ENCODE measurements at regions not wholly inside any gene's neighbourhood (a gene's known extent, or its start where the extent isn't known, plus 50 kb on each side); places are given as distances from the start of the nearest gene placed in this dataset.

DNA sequence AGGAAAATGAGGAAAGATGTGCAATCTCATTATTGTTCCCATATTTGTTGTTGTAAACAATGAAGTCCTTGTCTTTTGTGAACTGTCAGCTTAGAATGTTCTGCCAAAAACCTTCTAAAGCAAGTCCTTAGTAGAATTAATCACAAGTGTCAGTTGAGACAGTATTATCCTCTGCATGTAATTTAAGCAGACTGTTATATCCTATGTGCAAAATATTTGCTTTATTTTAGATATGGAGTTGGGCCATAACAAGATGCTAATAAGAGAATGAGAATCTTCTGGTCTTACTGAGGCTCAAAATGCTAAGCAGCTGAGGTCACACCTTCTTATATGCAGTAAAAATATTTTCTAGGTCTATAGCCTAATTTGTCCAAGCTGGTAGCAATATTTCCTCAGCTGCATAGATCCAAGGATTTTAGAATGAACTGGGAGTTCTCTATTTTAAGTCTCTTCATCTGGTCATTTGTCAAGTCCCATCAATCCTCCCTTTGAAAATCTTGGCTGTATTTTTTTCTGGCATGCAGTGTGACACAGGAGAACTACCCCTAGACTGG lies 222.3 kb upstream of the NAV3 start:
- Mint-ChIP-seq H3K9me3 (peaks cover under 1% of the 10 kb centered on the region), H3K36me3 (ENCODE audit: low read depth) (no peaks in the 10 kb centered on the region), H3K27me3 (ENCODE audit: low read depth) (no peaks in the 10 kb centered on the region), H3K27ac (no peak overlapping the region), H3K4me3 (ENCODE audit: low read depth) (no peak overlapping the region), H3K4me1 (ENCODE audit: low read depth) (no peaks in the 10 kb centered on the region)
- intact Hi-C loops (cut with micrococcal nuclease): no loop called here
- DNase-seq (ENCODE audit: low spot score): no peak

DNA sequence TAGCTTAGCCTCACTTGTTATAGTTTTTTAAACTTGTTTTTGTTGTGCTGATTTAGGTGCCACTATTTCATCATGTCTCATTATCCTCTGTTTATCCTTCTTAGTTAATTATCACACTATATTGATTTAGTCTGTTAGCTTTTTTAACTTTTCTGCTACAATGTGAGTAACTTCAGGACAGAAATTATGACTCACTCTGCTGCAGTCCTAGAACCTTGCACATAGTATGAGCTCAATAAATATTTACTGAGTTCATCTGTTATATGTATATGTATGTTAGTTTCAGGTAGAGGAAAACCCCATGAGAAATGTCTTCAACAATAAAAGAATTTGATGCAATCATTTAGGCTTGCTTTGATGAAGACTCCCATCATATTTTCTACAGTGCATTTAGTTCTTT lies 224.3 kb upstream of the NAV3 start:
- Mint-ChIP-seq H3K9me3 (peaks cover 4% of the 10 kb centered on the region), H3K27ac (no peak overlapping the region), H3K4me1 (ENCODE audit: low read depth) (no peaks in the 10 kb centered on the region), H3K36me3 (ENCODE audit: low read depth) (no peaks in the 10 kb centered on the region), H3K27me3 (ENCODE audit: low read depth) (no peaks in the 10 kb centered on the region), H3K4me3 (ENCODE audit: low read depth) (no peak overlapping the region)
- intact Hi-C loops (cut with micrococcal nuclease): no loop called here
- no peak for DNase-seq (ENCODE audit: low spot score)

DNA sequence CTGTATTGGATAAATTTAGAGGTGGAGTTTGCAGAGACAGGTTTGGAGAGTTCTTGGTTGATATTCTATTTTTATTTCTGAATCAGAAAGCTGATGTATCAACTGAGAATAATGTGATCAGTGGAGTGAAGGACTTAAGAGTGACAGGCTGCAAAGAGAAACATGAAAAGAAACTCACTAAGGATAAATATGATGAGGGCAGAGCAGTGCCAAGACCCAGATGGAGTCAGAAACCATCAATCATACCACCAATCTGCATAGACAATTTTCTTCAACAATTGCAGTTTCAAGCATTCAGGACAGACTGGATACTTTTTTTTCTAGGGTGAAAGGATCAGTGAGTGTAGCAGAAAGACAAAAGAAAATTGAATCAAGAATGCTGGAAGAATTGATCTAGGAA lies 226.7 kb upstream of the NAV3 start:
- Mint-ChIP-seq H3K4me1 (ENCODE audit: low read depth) (no peaks in the 10 kb centered on the region), H3K4me3 (ENCODE audit: low read depth) (no peak overlapping the region), H3K36me3 (ENCODE audit: low read depth) (no peaks in the 10 kb centered on the region), H3K9me3 (peaks cover 4% of the 10 kb centered on the region), H3K27me3 (ENCODE audit: low read depth) (no peaks in the 10 kb centered on the region), H3K27ac (no peak overlapping the region)
- intact Hi-C loops (cut with micrococcal nuclease): no loop called here
- DNase-seq (ENCODE audit: low spot score): no peak

- no peak for DNase-seq (ENCODE audit: low spot score)
- no peaks in the 10 kb centered on the region for H3K36me3 Mint-ChIP-seq (ENCODE audit: low read depth)
- H3K4me1 Mint-ChIP-seq (ENCODE audit: low read depth): no peaks in the 10 kb centered on the region
- no peak overlapping the region for H3K4me3 Mint-ChIP-seq (ENCODE audit: low read depth)
- no peaks in the 10 kb centered on the region for H3K27me3 Mint-ChIP-seq (ENCODE audit: low read depth)
- H3K9me3 Mint-ChIP-seq: peaks cover 4% of the 10 kb centered on the region
- intact Hi-C loops (cut with micrococcal nuclease): no loop called here
- H3K27ac Mint-ChIP-seq: no peak overlapping the region
Measured at GRCh38 chr12:77601069-77601468, 229.6 kb upstream of the NAV3 start.

- H3K27ac Mint-ChIP-seq: no peak overlapping the region
- intact Hi-C loops (cut with micrococcal nuclease): no loop called here
- H3K4me3 Mint-ChIP-seq (ENCODE audit: low read depth): no peak overlapping the region
- peaks cover 4% of the 10 kb centered on the region for H3K9me3 Mint-ChIP-seq
- no peaks in the 10 kb centered on the region for H3K4me1 Mint-ChIP-seq (ENCODE audit: low read depth)
- H3K27me3 Mint-ChIP-seq (ENCODE audit: low read depth): no peaks in the 10 kb centered on the region
- no peak for DNase-seq (ENCODE audit: low spot score)
- H3K36me3 Mint-ChIP-seq (ENCODE audit: low read depth): no peaks in the 10 kb centered on the region
Measured at GRCh38 chr12:77600468-77600843, 230.2 kb upstream of the NAV3 start.

GRCh38 chr12:77599782-77600467 lies 230.8 kb upstream of the NAV3 start:
- peaks cover 7% of the 10 kb centered on the region for H3K9me3 Mint-ChIP-seq
- no peaks in the 10 kb centered on the region for H3K36me3 Mint-ChIP-seq (ENCODE audit: low read depth)
- H3K4me3 Mint-ChIP-seq (ENCODE audit: low read depth): no peak overlapping the region
- intact Hi-C loops (cut with micrococcal nuclease): no loop called here
- H3K27ac Mint-ChIP-seq: no peak overlapping the region
- no peaks in the 10 kb centered on the region for H3K27me3 Mint-ChIP-seq (ENCODE audit: low read depth)
- no peak for DNase-seq (ENCODE audit: low spot score)
- no peaks in the 10 kb centered on the region for H3K4me1 Mint-ChIP-seq (ENCODE audit: low read depth)

- H3K27me3 Mint-ChIP-seq (ENCODE audit: low read depth): no peaks in the 10 kb centered on the region
- intact Hi-C loops (cut with micrococcal nuclease): no loop called here
- H3K9me3 Mint-ChIP-seq: peaks cover 9% of the 10 kb centered on the region
- no peaks in the 10 kb centered on the region for H3K4me1 Mint-ChIP-seq (ENCODE audit: low read depth)
- no peak overlapping the region for H3K27ac Mint-ChIP-seq
- no peak overlapping the region for H3K4me3 Mint-ChIP-seq (ENCODE audit: low read depth)
- DNase-seq (ENCODE audit: low spot score): no peak
- no peaks in the 10 kb centered on the region for H3K36me3 Mint-ChIP-seq (ENCODE audit: low read depth)
Measured at GRCh38 chr12:77594366-77594765, 236.3 kb upstream of the NAV3 start.

DNA sequence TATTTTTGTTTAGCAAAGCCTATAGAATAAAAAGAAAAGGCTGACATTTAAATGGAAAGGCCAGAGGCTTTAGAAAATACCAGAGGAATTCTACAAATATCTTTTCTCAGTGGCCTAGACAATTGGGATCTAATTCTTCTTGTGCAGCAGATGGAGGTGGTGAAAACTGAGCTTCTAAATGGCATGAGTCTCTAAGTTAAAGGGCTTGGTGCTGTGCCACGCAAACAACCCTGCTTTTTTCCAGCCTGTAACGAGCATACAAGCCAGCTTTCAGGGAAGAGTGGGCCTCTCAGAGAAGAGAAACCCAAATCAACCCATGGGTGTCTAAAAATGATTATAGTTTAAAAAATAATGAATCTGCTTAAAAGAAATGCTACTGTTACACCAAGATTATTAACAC lies 237.9 kb upstream of the NAV3 start:
- Mint-ChIP-seq H3K36me3 (ENCODE audit: low read depth) (no peaks in the 10 kb centered on the region), H3K4me1 (ENCODE audit: low read depth) (no peaks in the 10 kb centered on the region), H3K27me3 (ENCODE audit: low read depth) (no peaks in the 10 kb centered on the region), H3K4me3 (ENCODE audit: low read depth) (no peak overlapping the region), H3K9me3 (peaks cover 15% of the 10 kb centered on the region), H3K27ac (no peak overlapping the region)
- DNase-seq (ENCODE audit: low spot score): no peak
- intact Hi-C loops (cut with micrococcal nuclease): no loop called here

DNA sequence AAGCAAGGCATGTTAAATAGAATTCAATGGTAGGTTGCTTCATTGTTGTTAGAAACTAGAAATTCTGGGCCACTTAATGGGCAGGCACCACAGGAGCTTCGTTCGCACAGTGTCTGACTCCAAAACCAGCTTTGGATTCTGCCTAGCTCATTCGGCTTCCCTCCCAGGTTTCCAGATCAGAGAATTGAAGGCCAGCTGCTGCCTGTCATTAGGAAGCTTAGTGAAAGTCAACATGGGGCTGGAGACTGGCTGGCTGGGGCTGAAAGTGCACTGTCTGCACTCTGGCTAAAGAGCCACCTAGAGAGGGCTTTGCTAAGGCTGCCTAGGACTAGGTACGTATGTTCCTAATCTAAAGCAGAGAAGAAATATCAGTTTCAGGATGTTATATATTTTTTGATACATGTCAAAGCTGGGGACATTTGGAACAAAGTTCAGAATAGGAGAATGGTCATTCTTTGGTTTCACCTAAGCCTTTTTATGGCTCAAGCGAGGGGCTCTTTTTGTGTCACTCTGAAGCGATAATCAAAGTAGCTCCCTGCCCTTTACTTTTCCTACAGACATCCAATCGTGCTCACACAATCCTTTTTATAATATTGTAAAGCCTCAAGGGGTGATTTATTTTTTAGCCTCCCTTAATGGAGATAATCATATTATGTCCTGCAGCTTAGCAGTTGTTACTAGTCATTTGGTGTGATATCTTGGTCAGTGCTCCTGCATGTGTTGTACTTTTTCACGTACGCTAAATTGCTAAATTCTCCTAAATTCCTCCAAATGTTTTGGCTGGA lies 238.5 kb upstream of the NAV3 start:
- Mint-ChIP-seq H3K4me3 (ENCODE audit: low read depth) (no peak overlapping the region), H3K9me3 (peaks cover 15% of the 10 kb centered on the region), H3K36me3 (ENCODE audit: low read depth) (no peaks in the 10 kb centered on the region), H3K4me1 (ENCODE audit: low read depth) (no peaks in the 10 kb centered on the region), H3K27ac (no peak overlapping the region), H3K27me3 (ENCODE audit: low read depth) (no peaks in the 10 kb centered on the region)
- no peak for DNase-seq (ENCODE audit: low spot score)
- intact Hi-C loops (cut with micrococcal nuclease): no loop called here

DNA sequence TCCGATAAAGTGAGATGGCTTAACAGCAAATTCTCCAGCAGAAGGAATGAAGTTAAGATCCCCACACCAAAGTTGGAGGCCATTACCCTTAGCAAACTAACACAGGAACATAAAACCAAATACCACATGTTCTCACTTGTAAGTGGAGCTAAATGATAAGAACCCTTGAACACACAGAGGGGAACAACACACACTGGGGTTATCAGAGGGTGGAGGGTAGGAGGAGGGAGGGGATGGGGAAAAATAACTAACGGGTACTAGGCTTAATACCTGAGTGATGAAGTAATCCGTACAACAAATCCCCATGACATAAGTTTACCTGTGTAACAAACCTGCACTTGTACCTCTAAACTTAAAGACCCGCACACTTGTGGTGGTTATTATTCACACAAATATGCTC lies 240.4 kb upstream of the NAV3 start:
- H3K4me3 Mint-ChIP-seq (ENCODE audit: low read depth): no peak overlapping the region
- H3K9me3 Mint-ChIP-seq: peaks cover 15% of the 10 kb centered on the region
- H3K27ac Mint-ChIP-seq: no peak overlapping the region
- H3K36me3 Mint-ChIP-seq (ENCODE audit: low read depth): no peaks in the 10 kb centered on the region
- H3K27me3 Mint-ChIP-seq (ENCODE audit: low read depth): no peaks in the 10 kb centered on the region
- intact Hi-C loops (cut with micrococcal nuclease): no loop called here
- DNase-seq (ENCODE audit: low spot score): no peak
- no peaks in the 10 kb centered on the region for H3K4me1 Mint-ChIP-seq (ENCODE audit: low read depth)

GRCh38 chr12:77584860-77585259 lies 245.8 kb upstream of the NAV3 start:
- Mint-ChIP-seq H3K27me3 (ENCODE audit: low read depth) (no peaks in the 10 kb centered on the region), H3K9me3 (peaks cover 11% of the 10 kb centered on the region), H3K27ac (no peak overlapping the region), H3K4me3 (ENCODE audit: low read depth) (no peak overlapping the region), H3K36me3 (ENCODE audit: low read depth) (no peaks in the 10 kb centered on the region), H3K4me1 (ENCODE audit: low read depth) (no peaks in the 10 kb centered on the region)
- intact Hi-C loops (cut with micrococcal nuclease): no loop called here
- no peak for DNase-seq (ENCODE audit: low spot score)

DNA sequence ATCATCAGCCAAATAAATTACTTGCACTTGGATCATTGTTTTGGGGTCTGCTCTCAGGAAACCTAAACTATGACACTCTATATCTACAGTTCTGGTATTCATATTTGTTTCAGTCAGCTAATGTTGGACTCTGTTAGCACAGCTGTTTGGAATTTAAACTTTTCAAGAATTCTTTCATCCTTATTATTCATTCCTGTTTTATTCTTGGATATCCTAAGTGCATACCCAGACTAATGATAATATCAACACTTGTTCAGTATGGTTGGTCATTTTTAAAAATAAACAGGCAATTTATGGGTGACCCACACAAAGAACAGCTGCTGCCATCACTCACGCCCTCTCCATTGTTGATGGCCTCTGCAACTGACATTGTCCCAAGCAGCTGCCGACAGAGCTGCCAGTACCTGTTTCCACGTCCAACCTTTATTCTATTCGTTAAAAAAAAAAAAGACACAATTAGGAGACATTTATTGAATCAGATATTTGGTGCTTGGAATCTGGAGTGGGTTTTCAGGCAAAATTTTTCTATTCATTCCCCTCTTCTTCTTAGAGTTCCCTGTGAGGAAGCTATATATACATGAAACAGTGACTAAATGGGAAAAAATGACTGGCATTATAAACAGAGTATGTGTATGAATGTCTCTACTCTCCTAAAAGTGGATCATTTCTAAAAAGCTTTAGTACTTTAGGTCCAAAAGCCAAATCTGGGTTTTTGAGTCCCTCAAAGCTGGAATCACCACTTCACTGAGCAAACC lies 252.1 kb upstream of the NAV3 start:
- Mint-ChIP-seq H3K36me3 (ENCODE audit: low read depth) (no peaks in the 10 kb centered on the region), H3K27me3 (ENCODE audit: low read depth) (no peaks in the 10 kb centered on the region), H3K4me1 (ENCODE audit: low read depth) (no peaks in the 10 kb centered on the region), H3K27ac (no peak overlapping the region), H3K9me3 (no peaks in the 10 kb centered on the region), H3K4me3 (ENCODE audit: low read depth) (no peak overlapping the region)
- intact Hi-C loops (cut with micrococcal nuclease): no loop called here
- no peak for DNase-seq (ENCODE audit: low spot score)

DNA sequence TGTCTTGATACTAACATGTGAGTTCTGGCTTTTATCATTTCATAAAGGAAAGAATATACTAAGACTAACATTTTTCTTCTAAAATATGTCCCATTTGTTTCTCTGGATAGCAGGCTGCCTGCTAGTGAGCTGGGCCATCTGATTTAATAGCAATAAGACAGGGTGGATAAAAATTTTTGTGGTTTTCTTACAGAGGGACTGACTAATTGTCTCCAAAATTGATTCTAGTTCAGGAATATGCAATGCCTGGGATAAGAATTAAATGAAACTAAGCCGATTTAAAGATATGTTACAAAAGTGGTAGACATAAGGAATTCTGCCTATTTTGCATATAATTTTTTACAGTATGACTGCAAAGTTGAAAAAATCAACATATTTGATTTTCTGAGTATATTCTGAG lies 252.9 kb upstream of the NAV3 start:
- H3K27ac Mint-ChIP-seq: no peak overlapping the region
- H3K27me3 Mint-ChIP-seq (ENCODE audit: low read depth): no peaks in the 10 kb centered on the region
- no peak overlapping the region for H3K4me3 Mint-ChIP-seq (ENCODE audit: low read depth)
- no peaks in the 10 kb centered on the region for H3K36me3 Mint-ChIP-seq (ENCODE audit: low read depth)
- DNase-seq (ENCODE audit: low spot score): no peak
- H3K9me3 Mint-ChIP-seq: no peaks in the 10 kb centered on the region
- no peaks in the 10 kb centered on the region for H3K4me1 Mint-ChIP-seq (ENCODE audit: low read depth)
- intact Hi-C loops (cut with micrococcal nuclease): no loop called here
